HuH-7 (cell line): ENCODE measurements at regions not wholly inside any gene's neighbourhood (a gene's known extent, or its start where the extent isn't known, plus 50 kb on each side); places are given as distances from the start of the nearest gene placed in this dataset.

ENCODE experiments used
- DNase-seq: peaks from one replicate; pipeline ENCODE4 v3.0.0; 2011; ENCODE audit warnings: low spot score

DNA sequence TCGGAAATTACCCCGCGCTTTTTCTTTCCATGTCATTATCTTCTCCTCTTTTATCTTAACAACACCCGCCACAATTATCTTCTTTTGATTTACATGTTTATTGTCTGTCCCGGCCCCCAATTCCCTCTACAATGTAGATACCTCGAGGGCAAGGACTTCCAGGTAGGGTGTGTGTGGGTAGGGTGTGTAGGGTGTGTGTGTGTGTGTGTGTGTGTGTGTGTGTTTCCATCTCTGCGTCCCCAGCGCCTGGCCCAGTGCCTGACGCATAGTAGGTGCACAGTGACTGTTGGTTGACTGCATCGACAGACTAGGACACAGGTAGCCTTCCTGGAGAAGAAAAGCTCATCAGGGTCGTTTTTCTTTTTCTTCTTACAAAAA lies 103.1 kb downstream of the UCHL1 start:
- no peak for DNase-seq

DNA sequence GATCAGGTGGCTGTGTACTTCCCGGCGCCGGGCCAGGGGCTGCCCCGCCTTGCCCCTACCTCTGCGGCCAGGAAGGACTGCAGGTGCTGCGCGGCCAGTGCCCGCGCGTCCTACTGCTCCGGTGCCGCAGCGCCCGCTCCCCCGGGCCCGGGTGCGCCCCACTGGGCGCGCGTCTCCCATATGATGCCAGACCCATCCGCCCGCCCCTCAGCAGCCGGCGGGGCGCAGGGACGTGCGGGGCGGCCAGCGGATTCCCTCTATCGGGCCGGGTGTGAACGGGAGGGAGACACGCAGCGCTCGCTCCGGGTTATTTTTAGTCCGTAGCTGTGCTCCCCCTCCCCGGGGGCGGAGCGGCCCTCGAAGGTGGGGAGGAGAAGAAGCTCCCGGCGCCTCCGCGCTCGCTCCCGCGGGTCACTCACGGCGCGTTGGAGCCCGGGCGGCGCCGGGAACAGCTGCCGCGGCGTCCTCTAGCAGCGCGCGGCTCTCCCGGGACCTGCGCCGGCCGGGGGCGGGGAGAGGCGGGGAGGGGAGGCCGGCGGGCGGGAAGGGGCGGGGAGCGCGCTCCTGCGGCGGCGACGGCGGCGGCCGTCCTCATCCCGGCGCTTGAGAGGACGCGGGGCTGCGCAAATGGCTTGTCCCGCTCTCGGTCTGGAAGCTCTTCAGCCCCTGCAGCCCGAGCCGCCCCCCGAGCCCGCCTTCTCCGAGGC lies 103.6 kb downstream of the UCHL1 start:
- DNase-seq: peak; percentile 65

DNA sequence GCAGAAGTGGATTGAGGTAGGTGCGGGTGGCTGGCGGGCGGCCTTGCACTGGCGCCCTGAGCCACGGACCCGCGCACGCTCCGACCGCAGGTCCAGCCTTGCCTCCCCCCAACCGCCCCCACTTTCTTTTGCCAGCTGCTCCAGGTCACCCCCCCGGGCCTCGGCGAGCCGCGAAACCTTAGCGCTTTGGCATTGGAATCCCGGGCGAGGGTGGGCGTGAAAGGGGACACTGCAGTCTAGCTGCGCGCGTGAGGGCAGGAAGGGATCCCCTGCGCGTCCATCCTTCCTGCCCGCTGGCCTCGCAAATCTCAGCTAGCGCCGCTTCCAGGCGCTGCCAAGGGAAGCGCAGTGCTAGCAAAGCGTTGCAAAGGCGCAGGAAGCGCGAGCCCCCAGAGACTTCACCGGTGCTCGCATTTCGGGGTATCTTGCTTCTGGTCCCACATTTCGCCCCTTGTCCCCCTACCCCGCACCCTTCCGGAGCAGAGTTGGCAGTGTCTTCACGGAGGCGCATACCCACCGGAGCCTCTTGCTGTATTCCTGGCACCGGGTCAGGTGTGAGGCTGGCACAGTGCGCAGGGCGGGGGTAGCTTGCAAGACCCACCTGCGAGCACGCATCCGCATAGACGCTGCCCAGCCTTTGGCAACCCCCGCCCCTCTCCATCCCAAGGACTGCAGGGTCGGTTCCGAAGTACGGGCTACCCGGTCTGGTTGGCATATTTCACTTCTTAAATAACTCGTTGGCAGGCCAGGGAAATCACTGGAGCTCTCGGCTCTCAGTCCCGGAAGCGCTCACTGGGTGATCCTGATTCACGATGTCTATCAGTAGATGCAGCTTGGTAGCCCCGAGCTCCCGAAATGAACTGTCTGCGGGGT lies 104.4 kb downstream of the UCHL1 start:
- DNase-seq: no peak

DNA sequence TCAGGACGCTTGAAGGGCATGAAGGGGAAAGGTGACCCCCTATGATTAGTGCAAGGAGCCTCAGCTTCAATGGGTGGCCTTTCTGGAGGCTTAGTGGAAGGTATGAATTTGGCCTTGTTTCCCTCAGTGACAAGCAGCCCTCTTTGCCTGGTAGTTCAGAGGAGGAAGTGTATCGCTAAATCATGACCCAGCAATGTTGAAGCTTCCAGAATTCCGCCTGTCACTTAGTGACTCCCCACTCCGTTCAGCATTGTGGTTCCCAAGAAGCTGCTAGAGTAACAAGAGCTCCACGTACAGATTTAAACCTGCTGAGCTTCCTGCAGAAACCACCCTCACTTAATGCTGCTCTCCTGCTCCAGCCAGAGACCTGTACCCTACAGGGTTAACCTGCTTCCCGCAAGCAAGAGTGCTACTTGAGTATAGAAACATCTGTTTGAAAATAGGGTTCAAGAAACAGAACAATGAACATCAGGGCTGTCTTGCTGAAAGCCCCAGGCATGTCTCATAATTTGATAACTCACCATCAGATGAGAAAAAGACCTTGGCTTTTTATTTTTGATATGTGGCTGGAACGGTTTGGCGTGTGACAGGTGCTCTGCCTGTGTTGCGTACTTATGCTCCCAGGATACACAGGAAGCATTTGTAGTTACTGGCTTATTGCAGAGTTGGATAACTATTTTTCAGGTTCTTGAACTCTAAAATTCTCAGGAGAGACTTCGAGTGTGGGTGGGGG lies 105.2 kb downstream of the UCHL1 start:
- no peak for DNase-seq

DNA sequence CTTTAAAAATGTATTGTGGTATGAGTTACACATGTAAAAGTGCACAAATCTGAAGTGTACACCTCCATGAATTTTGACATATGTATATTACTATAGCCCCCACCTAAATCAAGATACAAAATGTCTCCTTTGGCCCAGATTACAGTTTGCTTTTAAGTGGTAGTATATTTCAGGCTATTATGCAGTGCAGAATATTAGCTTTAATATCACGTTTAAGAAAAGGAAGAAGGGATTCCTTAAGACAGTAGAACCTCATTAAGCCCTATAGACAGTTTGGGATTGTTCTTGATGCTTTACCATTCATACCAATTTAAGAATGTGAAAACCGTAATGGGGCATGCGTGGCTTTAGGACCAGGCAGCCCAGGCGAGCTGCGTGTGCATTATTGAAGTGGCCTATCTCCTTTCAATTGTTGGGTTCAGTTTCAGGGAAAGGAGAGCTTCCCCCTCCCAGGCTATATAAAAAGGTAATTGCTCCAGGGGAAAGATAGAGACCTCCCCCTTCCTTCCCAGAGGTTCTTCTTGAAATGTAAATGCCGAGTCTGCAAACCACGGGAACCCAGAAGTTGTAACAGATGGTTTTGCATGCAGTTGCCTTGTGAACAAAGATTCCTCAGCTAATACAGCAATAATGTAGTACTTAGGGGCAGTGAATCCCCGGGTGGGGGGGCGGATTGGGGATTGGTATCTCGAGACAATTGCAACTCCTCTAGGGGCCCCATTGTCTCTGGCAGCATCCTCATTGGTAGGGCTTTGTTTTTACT lies 106.1 kb downstream of the UCHL1 start:
- DNase-seq: no peak

DNA sequence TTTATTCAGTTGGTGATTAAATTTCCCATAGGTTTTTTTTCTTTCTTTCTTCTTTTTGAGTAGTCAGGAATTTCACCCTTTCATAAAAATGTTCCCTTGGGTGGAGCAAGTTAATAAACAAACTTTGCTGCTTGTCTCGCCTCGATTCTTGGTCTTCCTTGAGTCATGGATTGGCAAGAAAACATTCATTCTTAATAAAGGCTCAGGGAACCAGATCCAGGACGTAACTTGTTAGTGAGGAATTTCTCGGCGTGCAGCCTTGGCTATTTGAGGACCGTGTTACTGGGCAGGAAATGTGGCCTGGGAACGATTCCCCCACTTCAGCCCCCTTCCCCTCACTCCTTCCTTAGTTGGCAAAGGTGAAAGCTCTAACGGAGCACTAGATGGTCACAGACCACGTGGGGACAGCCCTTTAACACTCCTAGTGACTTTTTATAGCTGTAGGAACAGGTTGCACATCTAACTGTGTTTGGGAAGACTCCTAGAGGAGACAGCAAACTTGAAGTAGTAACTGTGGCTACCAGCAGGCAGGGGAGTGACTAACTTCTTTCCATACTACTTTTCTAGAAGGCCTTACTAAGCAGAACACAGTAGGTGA lies 106.8 kb downstream of the UCHL1 start:
- DNase-seq: no peak

DNA sequence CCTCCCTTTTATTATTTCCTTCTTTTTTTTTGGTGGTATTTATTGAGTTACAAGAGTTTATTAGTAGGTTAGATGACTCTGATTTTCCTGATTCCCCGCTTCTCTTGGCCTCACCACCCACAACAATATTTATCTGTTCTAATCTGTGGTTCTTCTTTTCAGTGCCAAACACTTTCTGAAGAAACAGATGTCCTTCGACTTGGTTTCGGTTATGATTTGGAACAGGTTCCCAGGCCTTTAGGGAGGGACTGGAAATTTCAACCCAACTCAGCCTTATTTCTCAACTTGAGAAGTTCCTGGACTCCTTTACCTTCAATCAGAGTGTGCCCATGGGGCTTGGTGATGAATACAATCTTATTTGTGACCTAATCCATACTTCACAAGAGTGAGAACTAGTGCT lies 108.1 kb downstream of the UCHL1 start:
- no peak for DNase-seq

DNA sequence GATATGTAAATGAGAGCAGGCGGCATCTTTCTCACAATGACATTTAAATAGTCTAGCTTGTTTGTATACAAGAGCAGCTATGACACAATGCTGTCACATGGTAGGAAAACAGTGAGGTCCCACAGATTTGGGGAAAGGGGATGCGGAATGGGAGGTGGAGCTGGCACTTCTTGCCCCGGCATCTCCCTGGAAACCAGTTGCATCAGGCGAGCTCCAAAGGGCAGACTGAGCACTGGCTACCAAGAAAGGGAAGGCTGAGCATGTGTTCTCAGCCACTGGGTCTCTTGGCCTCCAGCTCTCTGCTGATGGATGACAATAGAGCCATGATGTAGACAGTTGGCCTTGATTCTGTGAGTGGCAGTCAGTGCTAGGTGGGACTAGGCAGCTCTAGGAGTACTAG lies 109.0 kb downstream of the UCHL1 start:
- DNase-seq: no peak

DNA sequence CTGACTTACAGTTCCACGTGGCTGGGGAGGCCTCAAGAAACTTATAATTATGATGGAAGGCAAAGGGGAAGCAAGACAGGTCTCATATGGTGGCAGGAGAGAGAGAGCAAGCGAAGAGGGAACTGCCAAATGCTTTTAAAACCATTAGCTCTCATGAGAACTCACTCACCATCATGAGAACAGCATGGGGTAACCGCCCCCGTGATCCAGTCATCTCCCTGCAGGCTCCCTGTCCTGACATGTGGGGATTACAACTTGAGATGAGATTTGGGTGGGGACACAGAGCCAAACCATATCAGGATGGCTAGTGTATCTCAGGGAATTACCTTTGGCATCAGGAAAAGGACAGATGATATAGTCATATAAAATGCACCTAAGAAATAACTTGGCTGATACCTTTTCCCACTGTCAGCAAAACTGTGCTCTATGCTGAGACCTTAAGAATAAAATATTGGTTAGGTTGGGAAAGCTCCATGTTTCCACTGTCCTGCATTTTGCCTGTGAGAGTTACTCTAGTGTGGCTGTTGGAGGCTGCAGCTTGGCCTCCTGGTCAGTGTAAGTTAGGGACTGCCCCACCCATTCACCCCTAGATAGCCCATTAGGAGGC lies 110.3 kb downstream of the UCHL1 start:
- DNase-seq: no peak

DNA sequence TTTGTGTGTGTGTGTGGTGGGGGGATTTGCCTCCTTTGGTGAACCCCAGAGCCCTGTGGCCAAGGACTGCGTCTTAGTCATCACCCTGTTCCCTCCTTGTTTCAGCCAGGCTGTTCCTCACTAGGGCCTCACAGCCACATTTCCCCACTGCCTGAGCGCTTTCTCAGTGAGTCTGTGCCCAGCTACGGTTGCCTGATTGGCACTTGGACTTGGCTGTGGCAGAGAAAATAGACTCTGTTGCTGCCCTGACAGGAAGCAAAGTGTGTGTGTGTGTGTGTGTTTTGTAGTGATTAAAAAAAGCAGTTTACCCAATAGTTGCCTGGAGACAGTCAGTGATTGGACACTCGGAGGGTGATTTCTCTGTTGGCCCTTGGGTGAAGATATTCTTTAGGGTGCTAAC lies 113.0 kb downstream of the UCHL1 start:
- no peak for DNase-seq

DNA sequence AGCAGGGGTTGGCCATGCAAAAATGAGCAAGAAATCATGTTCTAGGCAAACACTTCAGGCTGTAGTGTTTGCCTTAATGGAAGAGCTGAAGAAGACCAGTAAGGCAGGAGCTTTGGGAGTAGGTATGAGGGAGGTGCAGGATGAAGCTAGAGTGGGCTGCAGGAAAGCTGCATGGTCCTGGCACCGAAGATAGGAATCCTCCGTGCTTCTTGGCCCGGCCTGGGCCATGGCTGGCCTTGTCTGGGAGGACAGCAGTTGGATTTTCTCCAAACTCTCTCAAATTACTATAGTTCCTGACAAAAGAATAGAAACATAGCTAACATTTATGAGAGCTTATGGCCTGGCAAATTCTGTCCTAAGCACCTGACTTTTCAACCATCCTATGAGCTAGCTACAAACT lies 116.5 kb downstream of the UCHL1 start:
- no peak for DNase-seq

DNA sequence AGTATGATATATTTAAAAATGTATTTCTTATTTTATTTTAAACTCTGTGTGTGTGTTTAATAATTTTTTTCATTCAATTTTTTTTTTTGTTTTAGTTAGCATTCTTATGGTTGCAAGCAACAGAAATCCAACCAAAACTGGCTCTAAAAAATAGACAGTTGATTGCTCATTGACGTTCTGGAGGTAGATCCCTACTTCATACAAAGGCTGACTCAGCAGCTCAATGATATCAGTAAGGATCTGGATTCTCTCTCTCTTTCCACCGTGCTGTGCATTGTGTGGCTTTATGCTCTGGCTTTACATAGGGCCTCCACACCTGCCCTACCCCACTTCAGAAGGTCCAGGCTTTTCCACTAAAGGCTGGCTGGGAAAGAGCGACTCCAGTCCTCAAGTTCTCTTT lies 117.8 kb downstream of the UCHL1 start:
- no peak for DNase-seq

DNA sequence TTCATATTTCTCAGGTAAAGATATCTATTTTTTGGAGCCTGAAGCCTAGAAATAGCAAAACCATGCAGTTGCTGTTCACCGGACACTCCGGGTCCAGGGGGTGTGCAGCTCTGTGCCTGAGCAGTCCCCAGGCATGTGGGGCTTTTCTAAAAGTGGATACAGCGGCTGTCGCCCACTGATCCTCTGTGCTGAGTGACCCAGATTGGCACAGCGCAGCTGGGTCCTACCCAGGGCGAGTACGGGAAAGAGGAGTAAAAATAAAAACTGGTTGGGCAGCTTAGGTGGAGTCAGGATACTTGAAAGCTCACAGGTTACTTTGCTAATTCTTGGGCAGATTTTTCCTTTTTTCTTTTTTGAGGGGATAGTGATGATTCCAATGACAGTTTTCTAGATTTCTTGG lies 118.8 kb downstream of the UCHL1 start:
- no peak for DNase-seq

DNA sequence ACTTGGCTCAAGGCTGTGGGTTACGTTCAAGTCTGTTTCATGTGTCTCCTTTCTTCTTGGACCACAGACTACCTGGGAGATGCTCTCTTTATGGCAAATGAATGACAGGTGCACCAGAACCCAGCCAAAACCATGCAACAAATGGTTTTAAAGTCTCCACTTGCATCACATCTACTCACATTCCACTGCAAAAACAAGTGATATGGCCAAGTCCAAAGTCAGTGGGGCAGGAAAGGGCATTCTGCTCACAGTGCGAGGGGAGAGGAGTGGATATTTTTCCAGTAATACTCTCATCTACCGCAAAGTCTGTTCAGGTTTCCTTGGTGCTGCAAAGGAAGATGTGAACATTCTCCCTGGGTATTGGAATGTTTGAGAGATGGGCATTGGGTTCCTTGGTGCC lies 120.5 kb downstream of the UCHL1 start:
- no peak for DNase-seq

DNA sequence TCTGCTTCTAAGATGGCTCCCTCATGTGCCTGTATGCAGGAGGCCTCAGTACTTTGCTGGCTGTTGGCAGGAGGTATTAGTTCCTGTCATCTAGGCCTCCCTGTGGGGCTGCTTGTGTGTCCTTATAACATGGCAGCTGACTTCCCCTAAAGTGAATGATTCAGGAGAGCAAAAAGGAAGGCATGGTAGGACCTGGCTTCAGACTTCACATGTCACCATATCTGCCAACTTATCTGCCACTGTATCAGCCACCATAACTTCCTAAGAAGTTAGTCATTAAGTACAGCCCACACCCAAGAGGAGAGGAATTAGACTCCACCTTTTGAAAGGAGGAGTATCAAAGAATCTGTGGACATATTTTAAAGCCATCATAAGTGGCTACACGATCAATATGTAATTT lies 122.5 kb downstream of the UCHL1 start:
- no peak for DNase-seq

DNA sequence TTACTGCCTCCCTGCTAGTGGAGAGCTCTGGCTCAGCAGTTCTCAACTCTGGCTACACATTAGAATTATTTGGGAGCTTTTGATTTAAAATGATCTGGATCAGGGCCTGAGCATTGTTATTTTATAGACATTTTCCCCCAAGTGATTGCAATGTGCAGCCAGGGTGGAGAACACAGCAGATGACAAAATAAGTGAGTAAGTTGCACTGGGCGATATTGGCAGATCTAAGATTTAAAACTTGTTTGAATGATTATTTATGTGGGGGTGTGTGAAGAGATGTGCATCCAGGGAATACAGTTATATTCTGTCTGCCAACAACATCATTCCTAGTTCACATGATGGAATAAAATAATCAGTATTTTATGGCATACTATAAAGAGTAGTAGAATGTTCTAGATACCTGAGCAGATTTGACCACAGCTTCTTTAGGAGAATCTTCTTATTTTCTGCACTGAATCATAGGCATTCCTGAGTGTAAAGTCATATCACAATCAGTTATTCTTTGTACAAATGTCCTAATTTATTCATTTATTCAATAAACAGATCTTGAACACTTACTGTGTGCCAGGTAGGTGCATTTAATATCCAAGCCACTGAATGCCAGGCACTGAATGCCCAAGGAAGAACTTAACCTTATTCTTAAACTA lies 123.9 kb downstream of the UCHL1 start:
- DNase-seq: no peak

DNA sequence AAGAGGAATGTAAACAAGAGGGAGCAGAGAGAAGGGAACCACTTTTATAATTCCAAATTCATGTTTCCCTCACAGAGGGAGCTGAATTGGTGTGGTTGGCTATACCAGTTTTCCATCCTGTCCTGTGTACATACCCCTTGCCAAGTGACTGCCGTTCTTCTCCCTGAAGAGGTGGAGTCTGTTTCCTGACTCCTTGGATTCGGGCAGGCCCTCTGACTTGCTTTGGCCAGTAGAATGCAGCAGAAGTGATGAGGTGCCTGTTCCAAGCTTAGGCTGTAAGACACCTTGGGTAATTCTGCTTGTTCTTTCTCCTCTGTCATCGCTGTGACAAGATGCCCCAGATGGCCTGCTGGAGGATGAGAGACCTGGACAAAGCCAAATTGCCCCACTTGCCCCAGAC lies 124.7 kb downstream of the UCHL1 start:
- DNase-seq: no peak

DNA sequence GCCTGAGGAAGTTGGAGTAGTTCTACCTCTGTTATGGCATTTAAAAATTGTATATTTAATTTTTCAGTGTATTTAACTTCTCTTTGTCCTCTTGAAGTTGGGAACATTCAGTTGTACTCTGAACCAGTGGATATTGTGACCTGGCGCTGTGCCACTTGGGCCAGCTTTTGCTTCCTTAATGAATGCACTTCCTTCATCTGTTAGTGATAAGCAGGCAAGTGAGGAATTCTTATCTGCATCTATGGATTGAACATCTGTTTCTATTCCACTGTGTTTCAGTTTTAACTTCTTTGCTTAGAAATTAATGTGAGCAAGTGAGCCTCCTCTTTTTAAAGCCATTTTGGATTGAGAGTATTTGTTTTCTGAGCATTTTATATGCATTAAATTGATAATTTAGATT lies 128.3 kb downstream of the UCHL1 start:
- no peak for DNase-seq

DNA sequence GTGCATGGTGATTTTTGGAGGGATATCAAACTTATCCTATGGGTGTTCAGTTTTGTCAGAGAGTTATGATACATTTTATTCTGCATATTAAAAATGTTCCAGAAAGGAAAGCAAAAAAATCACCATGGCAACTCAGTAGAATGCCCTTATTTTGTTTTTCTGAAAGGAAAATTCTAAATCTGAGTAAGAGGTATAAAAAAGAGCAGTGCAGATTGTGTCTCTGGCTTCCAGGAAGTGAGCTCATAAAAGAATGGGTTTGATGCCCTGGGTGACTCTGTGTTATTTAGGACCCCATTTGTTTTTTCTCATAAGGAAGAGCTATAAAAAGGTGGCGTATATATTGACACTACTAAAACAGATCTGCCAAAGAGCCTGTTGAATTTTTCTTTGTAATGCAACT lies 128.8 kb downstream of the UCHL1 start:
- no peak for DNase-seq

DNA sequence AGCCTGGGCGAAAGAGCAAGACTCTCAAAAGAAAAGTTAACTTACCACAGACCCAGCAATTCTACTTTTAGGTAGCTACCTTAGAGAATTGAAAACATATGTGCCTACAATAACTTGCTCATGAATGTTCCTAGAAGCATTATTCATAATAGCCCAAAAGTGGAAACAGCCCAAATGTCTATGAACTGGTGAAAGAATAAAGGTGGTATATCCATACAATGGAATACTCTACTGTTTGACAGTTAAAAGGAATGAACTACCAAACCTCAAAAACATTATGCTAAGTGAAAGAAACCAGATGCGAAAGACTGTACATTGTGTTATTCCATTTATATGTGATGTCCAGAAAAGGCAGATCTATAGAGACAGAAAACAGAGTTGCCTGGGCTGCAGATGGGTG lies 131.4 kb downstream of the UCHL1 start:
- no peak for DNase-seq

DNA sequence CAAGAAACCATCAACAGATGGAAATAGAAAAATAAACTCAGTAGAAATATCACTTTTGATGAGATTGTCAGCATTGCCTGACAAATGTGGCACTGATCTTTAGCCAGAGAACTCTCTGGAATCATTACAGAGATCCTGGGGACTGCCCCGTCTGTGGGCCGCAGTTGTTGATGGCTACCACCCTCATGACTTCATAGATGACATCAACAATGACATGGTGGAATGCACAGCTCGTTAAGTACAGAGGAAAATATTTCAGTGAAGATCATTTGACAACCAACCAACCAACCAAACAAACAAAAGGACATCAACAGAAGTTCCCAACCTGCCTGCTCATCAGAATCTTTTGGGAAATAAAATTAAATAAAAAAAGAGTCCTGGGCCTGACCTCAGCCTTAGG lies 132.6 kb downstream of the UCHL1 start:
- DNase-seq: no peak
